Astrocyte (in vitro differentiated cells and primary cell): ENCODE measurements at regions not wholly inside any gene's neighbourhood (a gene's known extent, or its start where the extent isn't known, plus 50 kb on each side); places are given as distances from the start of the nearest gene placed in this dataset.

Experiments
- CTCF ChIP-seq: IDR thresholded peaks from 2 replicates; pipeline ENCODE4 v1.5.1; 2011; ENCODE audit warnings: low read depth, mild to moderate bottlenecking, inconsistent platforms, low read length, moderate library complexity; ENCODE audit not compliant: insufficient read depth
- EZH2 ChIP-seq: IDR thresholded peaks from 2 replicates; pipeline ENCODE4 v1.6.1; 2012; ENCODE audit warnings: mild to moderate bottlenecking, low read length, inconsistent platforms; ENCODE audit not compliant: insufficient read depth

- TF ChIP-seq CTCF: no peak
- TF ChIP-seq EZH2: no peak
These were observed 211.9 kb upstream of the TBX3 start for GRCh38 chr12:114895827-114896226.
